ENCODE measurements at regions not wholly inside any gene's neighbourhood (a gene's known extent, or its start where the extent isn't known, plus 50 kb on each side); places are given as distances from the start of the nearest gene placed in this dataset.

DNA sequence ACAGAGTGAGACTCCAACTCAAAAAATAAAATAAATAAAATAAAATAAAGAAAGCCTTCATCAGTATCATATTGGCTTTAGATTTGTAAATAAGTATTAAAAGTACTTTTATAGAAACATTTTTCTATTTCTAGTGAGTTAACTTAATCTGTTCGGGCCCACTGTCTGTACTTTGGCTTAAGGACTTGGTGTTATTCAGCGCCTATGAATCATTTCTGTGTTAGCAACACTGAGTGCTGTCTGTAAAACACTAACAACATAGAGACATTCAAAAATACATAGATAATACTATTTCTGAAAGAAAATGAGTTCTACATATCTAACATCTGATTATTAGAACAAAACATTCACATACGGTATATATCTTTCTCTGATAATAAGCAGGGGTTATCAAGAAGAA is 221.5 kb upstream of the CDH19 start:
- H3K9me3 ChIP-seq, result no peaks in the 10 kb centered on the region
- H3K4me3 ChIP-seq, result no peak overlapping the region
- no peak for TF ChIP-seq CTCF (IDR thresholded peaks at IDR 0.05)
- DNase-seq (ENCODE audit: low spot score), result no peak
- H3K4me1 ChIP-seq, result no peaks in the 10 kb centered on the region
- no peak overlapping the region for H3K27ac ChIP-seq
- no peaks in the 10 kb centered on the region for H3K27me3 ChIP-seq
- no peaks in the 10 kb centered on the region for H3K36me3 ChIP-seq

- no peak overlapping the region for H3K27ac ChIP-seq
- H3K9me3 ChIP-seq, result no peaks in the 10 kb centered on the region
- peak in 1 of 2 donors; percentile 26 for TF ChIP-seq CTCF (IDR thresholded peaks at IDR 0.05)
- no peaks in the 10 kb centered on the region for H3K4me1 ChIP-seq
- no peaks in the 10 kb centered on the region for H3K36me3 ChIP-seq
- H3K4me3 ChIP-seq, result no peak overlapping the region
- no peak for DNase-seq (ENCODE audit: low spot score)
- H3K27me3 ChIP-seq, result no peaks in the 10 kb centered on the region
Measured at GRCh38 chr18:66819235-66819634, 215.3 kb upstream of the CDH19 start.

DNA sequence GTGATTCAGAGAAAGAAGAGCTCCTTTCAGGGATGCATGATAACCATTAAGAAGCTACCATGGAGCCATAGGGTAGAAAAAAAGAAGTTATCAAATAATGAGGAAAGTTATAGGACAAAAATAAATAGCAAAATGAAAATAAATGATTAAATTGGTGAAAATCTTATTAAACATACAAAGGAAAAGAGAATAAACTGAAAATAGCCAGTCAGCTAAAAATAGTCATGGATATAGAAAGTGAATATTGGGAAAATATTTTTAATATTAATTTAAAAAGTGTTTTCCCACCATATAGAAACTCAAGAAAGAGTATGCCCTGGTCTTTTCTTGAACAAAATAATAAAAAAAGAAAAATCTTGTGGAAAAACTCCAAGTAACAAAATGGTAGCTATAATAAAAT is 209.2 kb upstream of the CDH19 start:
- DNase-seq (ENCODE audit: low spot score), result no peak
- Histone ChIP-seq H3K27ac (no peak overlapping the region), H3K36me3 (no peaks in the 10 kb centered on the region), H3K4me3 (no peak overlapping the region), H3K27me3 (no peaks in the 10 kb centered on the region), H3K4me1 (no peaks in the 10 kb centered on the region), H3K9me3 (no peaks in the 10 kb centered on the region)
- TF ChIP-seq CTCF (IDR thresholded peaks at IDR 0.05), result no peak

DNA sequence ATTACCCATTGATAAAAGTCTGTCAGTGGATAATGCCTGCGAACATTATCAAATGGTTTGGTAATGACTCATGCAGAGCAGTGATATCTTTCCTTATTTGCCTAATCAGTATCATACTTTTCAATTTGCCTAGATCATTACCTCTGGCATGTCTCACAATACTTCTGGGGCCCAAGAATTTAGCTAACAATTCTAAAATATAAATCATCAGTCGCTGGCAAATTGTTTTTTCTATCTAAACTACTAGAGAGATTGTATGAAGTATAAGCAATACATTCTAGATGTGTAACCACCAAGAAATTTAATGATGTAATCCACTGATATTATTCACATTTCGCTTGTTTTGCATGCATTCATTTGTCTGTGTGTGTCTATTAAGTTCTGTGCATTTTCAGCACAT is 191.2 kb upstream of the CDH19 start:
- Histone ChIP-seq H3K9me3 (no peaks in the 10 kb centered on the region), H3K4me1 (no peaks in the 10 kb centered on the region)
- no peak for DNase-seq (ENCODE audit: low spot score)

GRCh38 chr18:66792466-66792865 is 188.6 kb upstream of the CDH19 start:
- Histone ChIP-seq H3K36me3 (no peaks in the 10 kb centered on the region), H3K27me3 (no peaks in the 10 kb centered on the region), H3K4me1 (no peaks in the 10 kb centered on the region), H3K4me3 (no peak overlapping the region), H3K27ac (no peak overlapping the region), H3K9me3 (no peaks in the 10 kb centered on the region)
- no peak for DNase-seq (ENCODE audit: low spot score)
- no peak for TF ChIP-seq CTCF (IDR thresholded peaks at IDR 0.05)

More for the DNA sequence above, 191.2 kb upstream of the CDH19 start:
- no peak overlapping the region for H3K27ac ChIP-seq
- no peak overlapping the region for H3K4me3 ChIP-seq
- no peaks in the 10 kb centered on the region for H3K36me3 ChIP-seq
- no peak for TF ChIP-seq CTCF (IDR thresholded peaks at IDR 0.05)
- H3K27me3 ChIP-seq, result no peaks in the 10 kb centered on the region

DNA sequence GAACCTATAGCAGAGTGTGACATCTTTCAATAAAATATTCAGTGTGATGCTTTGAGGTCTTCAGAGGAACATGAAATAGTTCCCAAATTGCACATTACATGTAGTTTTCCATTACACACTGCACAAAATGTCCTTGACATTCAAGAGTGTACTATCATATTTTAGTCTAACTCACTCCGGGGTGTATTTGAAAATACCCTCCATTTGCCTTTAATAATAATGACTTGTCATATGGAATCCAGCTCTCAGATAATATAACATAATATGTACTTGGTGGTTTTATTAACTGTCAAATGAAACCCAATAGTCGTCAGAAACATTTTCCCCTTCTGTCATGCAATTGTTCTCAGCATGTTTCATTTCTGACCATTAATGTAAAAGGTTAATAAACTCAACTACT is 176.7 kb upstream of the CDH19 start:
- Histone ChIP-seq H3K27me3 (no peaks in the 10 kb centered on the region), H3K4me3 (no peak overlapping the region), H3K4me1 (no peaks in the 10 kb centered on the region), H3K27ac (no peak overlapping the region), H3K9me3 (no peaks in the 10 kb centered on the region), H3K36me3 (no peaks in the 10 kb centered on the region)
- no peak for TF ChIP-seq CTCF (IDR thresholded peaks at IDR 0.05)
- DNase-seq (ENCODE audit: low spot score), result no peak

All from right atrium auricular region (tissue), 2 donors.